A549 (cell line): ENCODE measurements at regions not wholly inside any gene's neighbourhood (a gene's known extent, or its start where the extent isn't known, plus 50 kb on each side); places are given as distances from the start of the nearest gene placed in this dataset.

Experiments
- ATAC-seq, 2 experiments: fragments of 200-7000 bp in 1 of 2; fragments of >200 bp in 1 of 2; cut with Nextera tagmentation in 1 of 2; cut with Tn5 transposase in 1 of 2; 3 replicates each; pipeline versions ENCODE4 v1.8.0 to v1.9.1; 2018 to 2020; ENCODE audit warnings: mild to moderate bottlenecking in 1 of 2, moderate library complexity in 1 of 2
- CTCF ChIA-PET: fragments of 300-600 bp; sonication (Branson Sonifier 250); formaldehyde crosslinking; extraction: SDS; loops from one replicate; lab custom pipeline; 2021; ENCODE audit warnings: antibody characterized with exemption, inconsistent platforms; lab: Yijun Ruan, JAX
- POLR2A ChIA-PET: fragments of 350-600 bp; formaldehyde crosslinking; extraction: SDS; loops from one replicate; lab custom pipeline; 2021; ENCODE audit warnings: antibody characterized with exemption, inconsistent platforms; lab: Yijun Ruan, JAX
- DNase-seq, 2 experiments: peaks; one replicate each; pipeline versions ENCODE4 v3.0.0 to v3.0.0-alpha.2; 2011 to 2016; ENCODE audit warnings: low read depth in 1 of 2, low spot score in 1 of 2
- FAIRE-seq: peaks from 2 replicates; lab custom pipeline; 2011; peaks lifted over from hg19 to GRCh38; lab: Jason Lieb, UNC
- H3K27ac ChIP-seq, 2 experiments: fragments of >200 bp; sonication (Bioruptor Twin); formaldehyde crosslinking; 3 replicates each; pipeline ENCODE4 v1.5.1; 2016 to 2017
- H3K4me1 ChIP-seq: fragments of >200 bp; sonication (Bioruptor Twin); formaldehyde crosslinking; 3 replicates; pipeline ENCODE4 v1.6.1; 2016
- H3K4me2 ChIP-seq: fragments of >200 bp; sonication (Bioruptor Twin); formaldehyde crosslinking; 3 replicates; pipeline ENCODE4 v1.6.1; 2016
- H3K4me3 ChIP-seq: fragments of >200 bp; sonication (Bioruptor Twin); formaldehyde crosslinking; 3 replicates; pipeline ENCODE4 v1.5.1; 2016
- H3K9me3 ChIP-seq: fragments of >200 bp; sonication (Bioruptor Twin); formaldehyde crosslinking; 3 replicates; pipeline ENCODE4 v1.6.1; 2016
- CHD2 ChIP-seq: fragments of 150-350 bp; IDR thresholded peaks from 2 replicates; pipeline ENCODE4 v1.6.1; 2014; ENCODE audit warnings: low read length; ENCODE audit not compliant: partially characterized antibody
- CHD4 ChIP-seq: fragments of 200-600 bp; sonication (generic); IDR thresholded peaks from 2 replicates; pipeline ENCODE4 v1.6.1; 2016; ENCODE audit warnings: antibody characterized with exemption, mild to moderate bottlenecking, borderline replicate concordance
- EHF ChIP-seq: fragments of 250-450 bp; sonication (Bioruptor Pico); IDR thresholded peaks from 2 replicates; pipeline ENCODE4 v1.5.0; 2020; ENCODE audit warnings: mild to moderate bottlenecking
- FOSB ChIP-seq: fragments of 250-450 bp; sonication (Bioruptor Pico); IDR thresholded peaks from 2 replicates; pipeline ENCODE4 v1.5.0; 2020; ENCODE audit warnings: mild to moderate bottlenecking, moderate library complexity
- FOSL2 ChIP-seq, 2 experiments: fragments of 450-650 bp in 1 of 2; fragments of >200 bp in 1 of 2; sonication (Bioruptor Twin) in 1 of 2; formaldehyde crosslinking; IDR thresholded peaks; 2 replicates each; pipeline versions ENCODE4 v1.5.0 to v1.6.1; 2016 to 2020; ENCODE audit warnings: mild to moderate bottlenecking in 1 of 2, moderate library complexity in 1 of 2
- FOXS1 ChIP-seq: fragments of 250-450 bp; sonication (Bioruptor Pico); IDR thresholded peaks from 2 replicates; pipeline ENCODE4 v1.5.0; 2020; ENCODE audit warnings: mild to moderate bottlenecking, moderate library complexity
- HOXA7 ChIP-seq: fragments of 250-450 bp; sonication (Bioruptor Pico); IDR thresholded peaks from 2 replicates; pipeline ENCODE4 v1.5.0; 2020; ENCODE audit warnings: mild to moderate bottlenecking, moderate library complexity
- HOXB5 ChIP-seq: fragments of 250-450 bp; sonication (Bioruptor Pico); IDR thresholded peaks from 2 replicates; pipeline ENCODE4 v1.5.0; 2020; ENCODE audit warnings: mild to moderate bottlenecking, moderate library complexity
- KDM1A ChIP-seq: fragments of 200-600 bp; sonication (generic); IDR thresholded peaks from 2 replicates; pipeline ENCODE4 v1.6.1; 2016; ENCODE audit warnings: low read depth, mild to moderate bottlenecking
- KDM5A ChIP-seq: fragments of 200-600 bp; sonication (generic); IDR thresholded peaks from 2 replicates; pipeline ENCODE4 v1.6.1; 2016; ENCODE audit warnings: antibody characterized with exemption, mild to moderate bottlenecking
- MAFK ChIP-seq: fragments of 450-650 bp; IDR thresholded peaks from 2 replicates; pipeline ENCODE4 v1.6.1; 2014; ENCODE audit not compliant: partially characterized antibody
- MYC ChIP-seq: IDR thresholded peaks from 2 replicates; pipeline ENCODE4 v1.6.1; 2012; ENCODE audit warnings: mild to moderate bottlenecking, inconsistent platforms, low read length, improper control_type of control experiment, borderline replicate concordance
- NFE2L2 ChIP-seq: fragments of 150-350 bp; conservative IDR thresholded peaks from 2 replicates; pipeline ENCODE4 v1.6.1; 2014; ENCODE audit warnings: low read length
- PHF8 ChIP-seq: fragments of 200-600 bp; sonication (generic); IDR thresholded peaks from 2 replicates; pipeline ENCODE4 v1.6.1; 2016; ENCODE audit warnings: low read depth, mild to moderate bottlenecking, antibody characterized with exemption, moderate library complexity, borderline replicate concordance
- POLR2A ChIP-seq: IDR thresholded peaks from 2 replicates; pipeline ENCODE4 v1.6.1; 2012; ENCODE audit warnings: mild to moderate bottlenecking, low read length
- POLR2AphosphoS2 ChIP-seq: conservative IDR thresholded peaks from 2 replicates; pipeline ENCODE4 v1.6.1; 2012; ENCODE audit warnings: low read length, improper control_type of control experiment, inconsistent platforms
- TFCP2L1 ChIP-seq: fragments of 250-450 bp; sonication (Bioruptor Pico); IDR thresholded peaks from 2 replicates; pipeline ENCODE4 v1.5.0; 2021; ENCODE audit warnings: mild to moderate bottlenecking
- WGBS: methylation state at CpG from one replicate; pipeline ENCODE4 v1.1.6; 2017; ENCODE audit errors: missing lambda C conversion rate; 5-methylcytosine and 5-hydroxymethylcytosine counted together
- TF ChIP-seq, protein P1 (sequence below): IDR thresholded peaks from 2 replicates; pipeline ENCODE4 v1.6.1; 2012
- TF ChIP-seq, protein P2 (sequence below): IDR thresholded peaks from 2 replicates; pipeline ENCODE4 v1.6.1; 2012
- TF ChIP-seq, protein P3 (sequence below): fragments of 200-600 bp; sonication (generic); IDR thresholded peaks from 2 replicates; pipeline ENCODE4 v1.6.1; 2016; ENCODE audit warnings: antibody characterized with exemption, mild to moderate bottlenecking, moderate library complexity
- TF ChIP-seq, protein P4 (sequence below): fragments of >200 bp; sonication (Bioruptor Twin); formaldehyde crosslinking; IDR thresholded peaks from 3 replicates; pipeline ENCODE4 v1.6.1; 2016
- TF ChIP-seq, protein P5 (sequence below): fragments of 450-650 bp; IDR thresholded peaks from 2 replicates; pipeline ENCODE4 v1.6.1; 2014; ENCODE audit warnings: antibody characterized with exemption

DNA sequence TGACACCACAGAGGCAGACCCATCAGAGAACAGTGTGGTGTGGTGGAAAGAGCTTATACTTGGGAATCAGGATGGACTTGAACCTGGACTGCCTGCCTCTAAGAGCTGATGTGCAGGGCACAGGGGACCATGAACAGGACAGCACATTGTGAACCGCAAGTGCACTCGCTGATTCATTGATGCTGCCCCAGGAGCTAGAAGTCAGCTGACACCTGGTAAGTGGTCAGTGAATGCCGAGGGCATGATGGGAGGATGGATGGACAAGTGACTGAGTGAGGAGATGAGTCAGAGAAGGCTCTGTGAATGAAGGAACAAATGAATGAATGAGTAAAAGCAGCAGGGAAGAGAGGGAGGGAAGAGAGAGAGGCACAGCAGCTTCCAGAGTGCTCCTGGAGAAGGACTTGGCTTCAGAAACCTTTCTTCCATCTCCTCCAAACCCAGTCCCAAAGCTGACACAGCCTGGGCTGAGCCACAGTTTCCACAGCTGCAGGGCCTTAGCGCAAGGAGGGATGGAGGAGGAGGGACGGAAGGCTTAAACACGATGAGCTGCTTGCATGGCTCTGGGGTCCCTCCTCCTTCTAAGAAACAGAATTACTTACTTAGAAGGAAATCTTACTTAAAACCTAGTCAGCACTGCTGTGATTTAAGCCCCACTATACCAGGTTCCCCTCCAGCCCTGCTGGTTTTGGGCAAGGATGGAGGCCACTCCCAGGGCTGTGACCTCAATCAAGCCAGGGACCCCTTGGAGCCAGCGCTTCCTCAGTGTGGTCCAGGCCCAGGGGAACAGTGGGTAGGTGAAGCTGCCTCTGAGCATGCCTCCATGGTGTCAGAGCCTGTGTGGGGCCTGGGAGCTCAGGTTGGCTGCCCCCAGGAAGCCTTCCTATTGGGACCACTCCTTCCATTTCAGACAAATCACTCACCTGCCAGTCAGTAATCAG lies 184.6 kb downstream of the TMEM132E start:
- no peak for FAIRE-seq
- CTCF ChIA-PET = interaction anchor here (1.1 to 1.4 kb wide), 2 partner anchors 11 to 12 kb away, joined by 3 to 4 read pairs; no protein-coding TSS in a partner anchor
- ATAC-seq = no peak

DNA sequence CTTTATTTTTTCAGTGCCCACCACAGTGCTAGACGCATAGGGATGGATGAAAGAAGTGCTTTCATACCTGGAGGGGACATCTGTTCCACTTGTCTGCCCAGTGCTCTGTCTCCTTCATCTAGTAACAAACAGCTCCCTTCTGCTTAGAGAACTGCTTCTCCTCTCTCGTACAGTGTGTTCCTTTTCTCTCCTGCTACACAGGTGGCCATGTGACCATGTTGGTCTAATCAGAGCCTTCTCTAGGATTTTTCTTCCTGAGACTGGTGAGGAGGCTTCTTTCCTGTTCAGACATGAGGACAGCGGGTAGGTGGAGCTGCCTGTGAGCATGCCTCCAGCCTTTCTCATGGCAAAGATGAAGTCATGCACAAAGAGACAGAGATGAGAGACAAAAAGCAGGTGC lies 182.7 kb downstream of the TMEM132E start:
- ATAC-seq (no peak; a peak in 1 of 6 replicates), FAIRE-seq (no peak)
- Histone ChIP-seq H3K4me1 (no peaks in the 10 kb centered on the region), H3K9me3 (no peaks in the 10 kb centered on the region), H3K4me3 (no peak overlapping the region)
- ChIA-PET POLR2A (no interaction called here), CTCF (interaction anchor here (1.0 kb wide), 2 partner anchors 9 to 28 kb away, joined by 3 read pairs; no protein-coding TSS in a partner anchor)
- 4% methylated on average over 3 of the region's 3 CpGs for WGBS
- TF ChIP-seq EHF (CRISPR knock-in tag) = no peak
- TF ChIP-seq MAFK = no peak
- no peak for TF ChIP-seq KDM5A
- no peak for TF ChIP-seq PHF8
- no peak for TF ChIP-seq NFE2L2
- TF ChIP-seq, protein P1, sequence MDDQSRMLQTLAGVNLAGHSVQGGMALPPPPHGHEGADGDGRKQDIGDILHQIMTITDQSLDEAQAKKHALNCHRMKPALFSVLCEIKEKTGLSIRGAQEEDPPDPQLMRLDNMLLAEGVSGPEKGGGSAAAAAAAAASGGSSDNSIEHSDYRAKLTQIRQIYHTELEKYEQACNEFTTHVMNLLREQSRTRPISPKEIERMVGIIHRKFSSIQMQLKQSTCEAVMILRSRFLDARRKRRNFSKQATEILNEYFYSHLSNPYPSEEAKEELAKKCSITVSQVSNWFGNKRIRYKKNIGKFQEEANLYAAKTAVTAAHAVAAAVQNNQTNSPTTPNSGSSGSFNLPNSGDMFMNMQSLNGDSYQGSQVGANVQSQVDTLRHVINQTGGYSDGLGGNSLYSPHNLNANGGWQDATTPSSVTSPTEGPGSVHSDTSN = no peak
- no peak for TF ChIP-seq MYC
- TF ChIP-seq CHD2 = no peak
- TF ChIP-seq POLR2A = no peak
- no peak for TF ChIP-seq FOSL2 (IDR thresholded peaks at IDR 0.05)
- TF ChIP-seq FOSL2 (CRISPR knock-in tag; IDR thresholded peaks at IDR 0.05) = no peak
- no peak for TF ChIP-seq KDM1A
- no peak for TF ChIP-seq HOXA7 (CRISPR knock-in tag)
- TF ChIP-seq, all 56 proteins: peak for 0
- DNase-seq = no peak
- Histone ChIP-seq H3K4me2 (no peak overlapping the region), H3K27ac (no peak overlapping the region)

More for the DNA sequence above, 184.6 kb downstream of the TMEM132E start:
- Histone ChIP-seq H3K4me3 (no peak overlapping the region), H3K4me2 (no peak overlapping the region), H3K4me1 (no peaks in the 10 kb centered on the region)
- DNase-seq = no peak
- no peak for TF ChIP-seq FOSB (CRISPR knock-in tag)
- TF ChIP-seq FOXS1 (CRISPR knock-in tag) = no peak
- TF ChIP-seq, protein P2, sequence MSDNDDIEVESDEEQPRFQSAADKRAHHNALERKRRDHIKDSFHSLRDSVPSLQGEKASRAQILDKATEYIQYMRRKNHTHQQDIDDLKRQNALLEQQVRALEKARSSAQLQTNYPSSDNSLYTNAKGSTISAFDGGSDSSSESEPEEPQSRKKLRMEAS = no peak
- no peak for TF ChIP-seq CHD4
- TF ChIP-seq TFCP2L1 (CRISPR knock-in tag) = no peak
- no peak for TF ChIP-seq HOXB5 (CRISPR knock-in tag)
- TF ChIP-seq POLR2AphosphoS2 = no peak
- TF ChIP-seq CHD2 = no peak
- TF ChIP-seq HOXA7 (CRISPR knock-in tag) = no peak
- TF ChIP-seq, protein P1 = no peak
- TF ChIP-seq, protein P3, sequence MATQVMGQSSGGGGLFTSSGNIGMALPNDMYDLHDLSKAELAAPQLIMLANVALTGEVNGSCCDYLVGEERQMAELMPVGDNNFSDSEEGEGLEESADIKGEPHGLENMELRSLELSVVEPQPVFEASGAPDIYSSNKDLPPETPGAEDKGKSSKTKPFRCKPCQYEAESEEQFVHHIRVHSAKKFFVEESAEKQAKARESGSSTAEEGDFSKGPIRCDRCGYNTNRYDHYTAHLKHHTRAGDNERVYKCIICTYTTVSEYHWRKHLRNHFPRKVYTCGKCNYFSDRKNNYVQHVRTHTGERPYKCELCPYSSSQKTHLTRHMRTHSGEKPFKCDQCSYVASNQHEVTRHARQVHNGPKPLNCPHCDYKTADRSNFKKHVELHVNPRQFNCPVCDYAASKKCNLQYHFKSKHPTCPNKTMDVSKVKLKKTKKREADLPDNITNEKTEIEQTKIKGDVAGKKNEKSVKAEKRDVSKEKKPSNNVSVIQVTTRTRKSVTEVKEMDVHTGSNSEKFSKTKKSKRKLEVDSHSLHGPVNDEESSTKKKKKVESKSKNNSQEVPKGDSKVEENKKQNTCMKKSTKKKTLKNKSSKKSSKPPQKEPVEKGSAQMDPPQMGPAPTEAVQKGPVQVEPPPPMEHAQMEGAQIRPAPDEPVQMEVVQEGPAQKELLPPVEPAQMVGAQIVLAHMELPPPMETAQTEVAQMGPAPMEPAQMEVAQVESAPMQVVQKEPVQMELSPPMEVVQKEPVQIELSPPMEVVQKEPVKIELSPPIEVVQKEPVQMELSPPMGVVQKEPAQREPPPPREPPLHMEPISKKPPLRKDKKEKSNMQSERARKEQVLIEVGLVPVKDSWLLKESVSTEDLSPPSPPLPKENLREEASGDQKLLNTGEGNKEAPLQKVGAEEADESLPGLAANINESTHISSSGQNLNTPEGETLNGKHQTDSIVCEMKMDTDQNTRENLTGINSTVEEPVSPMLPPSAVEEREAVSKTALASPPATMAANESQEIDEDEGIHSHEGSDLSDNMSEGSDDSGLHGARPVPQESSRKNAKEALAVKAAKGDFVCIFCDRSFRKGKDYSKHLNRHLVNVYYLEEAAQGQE = no peak
- TF ChIP-seq, protein P4, sequence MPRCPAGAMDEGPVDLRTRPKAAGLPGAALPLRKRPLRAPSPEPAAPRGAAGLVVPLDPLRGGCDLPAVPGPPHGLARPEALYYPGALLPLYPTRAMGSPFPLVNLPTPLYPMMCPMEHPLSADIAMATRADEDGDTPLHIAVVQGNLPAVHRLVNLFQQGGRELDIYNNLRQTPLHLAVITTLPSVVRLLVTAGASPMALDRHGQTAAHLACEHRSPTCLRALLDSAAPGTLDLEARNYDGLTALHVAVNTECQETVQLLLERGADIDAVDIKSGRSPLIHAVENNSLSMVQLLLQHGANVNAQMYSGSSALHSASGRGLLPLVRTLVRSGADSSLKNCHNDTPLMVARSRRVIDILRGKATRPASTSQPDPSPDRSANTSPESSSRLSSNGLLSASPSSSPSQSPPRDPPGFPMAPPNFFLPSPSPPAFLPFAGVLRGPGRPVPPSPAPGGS = no peak
- TF ChIP-seq, protein P5, sequence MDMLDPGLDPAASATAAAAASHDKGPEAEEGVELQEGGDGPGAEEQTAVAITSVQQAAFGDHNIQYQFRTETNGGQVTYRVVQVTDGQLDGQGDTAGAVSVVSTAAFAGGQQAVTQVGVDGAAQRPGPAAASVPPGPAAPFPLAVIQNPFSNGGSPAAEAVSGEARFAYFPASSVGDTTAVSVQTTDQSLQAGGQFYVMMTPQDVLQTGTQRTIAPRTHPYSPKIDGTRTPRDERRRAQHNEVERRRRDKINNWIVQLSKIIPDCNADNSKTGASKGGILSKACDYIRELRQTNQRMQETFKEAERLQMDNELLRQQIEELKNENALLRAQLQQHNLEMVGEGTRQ = no peak
- TF ChIP-seq, all 56 proteins: peak for 0
- POLR2A ChIA-PET = no interaction called here
- H3K27ac ChIP-seq = no peak overlapping the region
- 26% methylated on average over 7 of the region's 7 CpGs for WGBS
- H3K9me3 ChIP-seq = no peaks in the 10 kb centered on the region
